Aorta (tissue), 5 donors: ENCODE measurements at regions not wholly inside any gene's neighbourhood (a gene's known extent, or its start where the extent isn't known, plus 50 kb on each side); places are given as distances from the start of the nearest gene placed in this dataset.
A peak's percentile ranks its signal among the peaks of the same experiment; 100 is the strongest.
"Not testable (repeated sequence)": the region's sequence is repeated elsewhere in the genome, so short reads cannot be mapped to it uniquely, and the experiment has no call there.

Experiments
- ATAC-seq: fragments of 200-7000 bp; cut with Tn5 transposase; one replicate; pipeline ENCODE4 v1.9.1; 2022; ENCODE audit warnings: moderate library complexity; ENCODE audit not compliant: low FRiP score
- DNase-seq, 2 donors: peaks; one replicate each; pipeline ENCODE4 v3.0.0-alpha.2; 2020
- H3K27ac ChIP-seq, 2 donors: one replicate each; pipeline ENCODE4 v1.5.1; 2013; ENCODE audit warnings: low read length in 2 of 2, mild to moderate bottlenecking in 2 of 2, moderate library complexity in 2 of 2, control low read depth in 1 of 2, inconsistent platforms in 1 of 2, low read depth in 1 of 2
- H3K27me3 ChIP-seq, 2 donors: one replicate each; pipeline ENCODE4 v1.6.1; 2013; ENCODE audit warnings: control low read depth in 1 of 2, low read length in 1 of 2, mild to moderate bottlenecking in 1 of 2, moderate library complexity in 1 of 2; ENCODE audit not compliant: insufficient read depth in 2 of 2, control insufficient read depth in 1 of 2
- H3K36me3 ChIP-seq, 2 donors: one replicate each; pipeline ENCODE4 v1.6.1; 2013; ENCODE audit warnings: control low read depth in 1 of 2, low read length in 1 of 2, mild to moderate bottlenecking in 1 of 2; ENCODE audit not compliant: insufficient read depth in 2 of 2, control insufficient read depth in 1 of 2
- H3K4me1 ChIP-seq, 2 donors: one replicate each; pipeline ENCODE4 v1.6.1; 2013; ENCODE audit warnings: low read length in 2 of 2, control low read depth in 1 of 2, mild to moderate bottlenecking in 1 of 2, moderate library complexity in 1 of 2; ENCODE audit not compliant: insufficient read depth in 2 of 2, control insufficient read depth in 1 of 2
- H3K4me3 ChIP-seq, 2 donors: one replicate each; pipeline ENCODE4 v1.5.1; 2013; ENCODE audit warnings: low read length in 2 of 2, control low read depth in 1 of 2, mild to moderate bottlenecking in 1 of 2
- H3K9me3 ChIP-seq: one replicate; pipeline ENCODE4 v1.6.1; 2013; ENCODE audit warnings: mild to moderate bottlenecking, low read length; ENCODE audit not compliant: control insufficient read depth
- WGBS, 2 donors: extraction: QIAGEN DNeasy Blood & Tissue Kit; methylation state at CpG; one replicate each; pipeline ENCODE4 v1.1.7; 2013; 5-methylcytosine and 5-hydroxymethylcytosine counted together
- intact Hi-C, 2 donors: fragments of 100-400 bp; cut with DNase I; formaldehyde crosslinking; loops; one replicate each; pipeline versions ENCODE4 v1.14.2 to v1.15.0; 2022
- donor health status: healthy with polysubstance abuse.
- donor health status: Bipolar disorder and iron deficiency.
- donor health status: DM: no; HTN: no; CAD: no.
- donor health status: DM: no; HTN: no; CAD: no.
- donor health status: DM: yes; HTN: yes; CAD: no.

DNA sequence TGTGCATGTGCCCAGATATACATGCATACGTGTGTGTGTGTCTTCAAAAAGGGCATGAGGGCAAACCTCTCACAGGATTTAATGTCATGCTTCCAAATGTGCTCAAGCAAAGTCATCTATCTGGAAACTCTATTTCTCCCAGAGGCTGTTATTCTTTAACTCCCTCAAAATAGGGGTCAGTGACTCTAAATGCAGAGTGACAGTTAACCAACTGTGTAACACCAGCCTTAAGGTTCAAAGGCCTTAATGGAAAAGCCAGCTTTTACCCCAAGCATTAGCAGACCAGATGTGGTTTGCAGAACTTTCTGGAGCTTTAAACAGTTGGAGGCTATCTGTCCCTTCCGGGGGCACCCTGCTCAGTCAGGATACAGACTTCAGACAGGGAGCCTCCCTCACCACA is 70.4 kb upstream of the SLC7A14 start:
- no peaks in the 10 kb centered on the region for H3K9me3 ChIP-seq
- H3K36me3 ChIP-seq, result no peaks in the 10 kb centered on the region
- no peaks in the 10 kb centered on the region for H3K4me1 ChIP-seq
- H3K4me3 ChIP-seq, result no peak overlapping the region
- WGBS, 2 donors, result 70 to 77% methylated on average over 2 of the region's 2 CpGs
- H3K27ac ChIP-seq, result no peak overlapping the region
- DNase-seq, result no peak
- H3K27me3 ChIP-seq, result no peaks in the 10 kb centered on the region
- ATAC-seq, result no peak
- intact Hi-C loops, result no loop called here

DNA sequence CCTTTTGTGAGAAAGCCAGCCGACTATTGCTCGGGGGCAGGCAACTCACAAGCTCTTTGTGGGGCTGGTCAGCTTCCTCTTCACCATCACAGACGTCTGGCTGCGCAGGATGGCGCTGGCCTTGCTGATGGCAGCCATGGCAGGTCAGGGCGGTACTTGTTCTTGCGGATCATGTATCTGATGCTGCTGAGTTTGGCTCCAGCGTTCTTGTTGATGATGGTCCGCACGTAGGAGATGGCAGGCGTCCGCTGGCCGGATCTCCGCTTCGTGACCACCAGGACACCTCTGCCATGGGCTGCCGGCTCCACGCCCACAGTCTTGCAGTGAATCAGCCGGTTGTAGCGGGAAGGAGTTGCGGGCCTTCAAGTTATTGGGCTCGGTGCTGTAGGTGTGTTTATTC is 67.9 kb upstream of the SLC7A14 start:
- intact Hi-C loops, result no loop called here
- no peak overlapping the region for H3K4me3 ChIP-seq
- no peaks in the 10 kb centered on the region for H3K27me3 ChIP-seq
- H3K36me3 ChIP-seq, result no peaks in the 10 kb centered on the region
- 91 to 95% methylated on average over 21 of the region's 21 CpGs for WGBS, 2 donors
- ATAC-seq (no peak), DNase-seq (no peak)
- no peaks in the 10 kb centered on the region for H3K4me1 ChIP-seq
- H3K27ac ChIP-seq, result no peak overlapping the region
- no peaks in the 10 kb centered on the region for H3K9me3 ChIP-seq

DNA sequence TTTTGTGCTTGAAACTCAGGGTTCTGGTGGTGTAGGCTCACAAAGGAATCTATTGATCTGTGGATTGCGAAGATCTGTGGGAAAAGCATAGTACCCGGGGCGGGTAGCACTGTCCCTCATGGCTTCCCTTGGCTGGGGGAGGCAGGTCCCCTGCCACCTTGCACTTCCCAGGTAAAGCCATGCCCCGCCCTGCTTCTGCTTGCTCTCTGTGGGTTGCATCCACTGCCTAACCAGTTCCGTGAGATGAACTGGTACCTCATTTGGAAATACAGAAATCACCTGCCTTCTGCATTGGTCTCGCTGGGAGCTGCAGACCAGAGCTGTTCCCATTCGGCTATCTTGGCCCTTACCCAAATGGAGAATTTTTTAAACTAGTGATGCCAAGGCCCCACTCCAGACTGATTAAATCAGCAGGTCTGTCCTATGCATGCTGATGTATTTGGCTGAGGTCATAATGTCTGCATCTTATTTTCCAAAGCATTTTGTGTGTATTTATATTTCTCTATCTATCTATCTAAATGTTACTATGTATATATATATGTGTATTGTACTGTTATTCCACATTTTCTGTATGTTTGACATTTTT is 65.5 kb upstream of the SLC7A14 start:
- WGBS, 2 donors, result 54 to 55% methylated on average over 7 of the region's 7 CpGs
- intact Hi-C loops, result no loop called here
- no peaks in the 10 kb centered on the region for H3K27me3 ChIP-seq
- DNase-seq, result no peak
- no peaks in the 10 kb centered on the region for H3K9me3 ChIP-seq
- no peak overlapping the region for H3K27ac ChIP-seq
- no peak for ATAC-seq
- no peaks in the 10 kb centered on the region for H3K36me3 ChIP-seq
- H3K4me1 ChIP-seq, result no peaks in the 10 kb centered on the region
- no peak overlapping the region for H3K4me3 ChIP-seq

- H3K36me3 ChIP-seq, H3K9me3 ChIP-seq, ATAC-seq, H3K4me1 ChIP-seq, H3K27me3 ChIP-seq, intact Hi-C loops, H3K4me3 ChIP-seq, H3K27ac ChIP-seq, DNase-seq: not testable (repeated sequence)
- WGBS, 2 donors, result 87 to 88% methylated on average over 5 of the region's 5 CpGs
Measured at GRCh38 chr3:170650557-170650956, 64.7 kb upstream of the SLC7A14 start.

DNA sequence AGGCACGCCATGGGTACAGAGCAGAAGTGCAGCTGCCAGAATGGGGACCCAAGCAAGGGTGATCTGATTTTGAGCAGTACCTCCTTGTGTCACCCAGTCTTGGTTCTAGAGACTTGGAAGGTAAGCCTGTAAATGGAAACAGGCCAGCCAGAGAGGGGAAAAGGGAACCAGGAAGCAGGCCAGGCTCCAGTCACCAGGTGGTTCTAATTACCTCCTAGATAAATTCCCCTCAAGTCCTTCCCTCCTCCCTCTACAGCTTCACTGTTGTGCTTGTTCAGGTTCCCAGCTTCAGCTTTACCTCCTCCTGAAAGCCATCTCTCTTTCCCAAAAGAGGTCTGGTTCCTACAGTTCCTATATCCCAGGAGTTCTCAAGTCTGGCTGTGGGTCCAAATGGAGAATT is 58.8 kb upstream of the SLC7A14 start:
- Histone ChIP-seq H3K27ac (no peak overlapping the region), H3K36me3 (no peaks in the 10 kb centered on the region), H3K27me3 (no peaks in the 10 kb centered on the region), H3K9me3 (no peaks in the 10 kb centered on the region), H3K4me3 (no peak overlapping the region), H3K4me1 (peaks cover 4% of the 10 kb centered on the region in 2 donors)
- intact Hi-C loops, result no loop called here
- no peak for ATAC-seq
- DNase-seq, result no peak
- 79 to 95% methylated on average over 1 of the region's 1 CpG for WGBS, 2 donors

GRCh38 chr3:170643831-170644230 is 58.0 kb upstream of the SLC7A14 start:
- intact Hi-C loops, result no loop called here
- no peak overlapping the region for H3K4me3 ChIP-seq
- ATAC-seq, result no peak
- DNase-seq, result no peak
- WGBS, 2 donors, result 82 to 86% methylated on average over 3 of the region's 3 CpGs
- H3K9me3 ChIP-seq, result no peaks in the 10 kb centered on the region
- H3K27me3 ChIP-seq, result no peaks in the 10 kb centered on the region
- no peaks in the 10 kb centered on the region for H3K36me3 ChIP-seq
- H3K27ac ChIP-seq, result no peak overlapping the region
- H3K4me1 ChIP-seq, result peaks cover 4% of the 10 kb centered on the region in 2 donors

DNA sequence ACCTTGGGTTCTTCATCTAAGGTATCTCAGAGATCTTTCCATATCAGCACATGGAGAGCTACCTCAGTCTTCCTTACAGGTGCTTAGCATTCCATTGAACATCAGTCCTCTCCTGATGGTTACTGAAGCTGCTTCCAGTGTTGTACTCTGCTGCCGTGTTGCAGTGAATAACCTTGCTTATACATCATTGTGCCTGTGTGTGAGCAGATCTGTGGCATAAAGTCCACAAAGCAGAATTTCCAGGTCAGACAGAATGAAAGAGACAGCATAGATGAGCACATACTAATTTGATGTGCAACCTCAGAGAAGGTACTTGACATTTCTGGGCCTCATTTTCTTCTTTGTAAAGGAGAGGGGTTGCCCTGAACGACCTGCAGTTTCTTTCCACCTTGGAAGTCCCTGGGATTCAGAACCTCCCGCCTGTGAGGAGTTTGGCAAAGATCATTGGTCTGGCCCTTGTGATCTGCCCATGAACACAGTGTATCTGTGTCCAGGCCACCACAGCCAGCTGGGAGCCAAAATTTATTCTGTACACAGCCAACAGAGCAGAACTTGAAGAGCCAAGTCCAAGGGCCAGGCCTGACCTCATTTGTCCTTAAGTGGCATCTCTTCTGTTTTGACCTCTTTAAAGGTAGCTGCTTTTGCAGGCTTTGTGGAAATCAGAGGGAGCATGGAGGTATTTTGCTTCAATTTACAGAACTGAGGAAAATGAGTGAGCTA is 57.2 kb upstream of the SLC7A14 start:
- H3K4me3 ChIP-seq, result no peak overlapping the region
- intact Hi-C loops, result no loop called here
- ATAC-seq (peak; percentile 64), DNase-seq (no peak)
- WGBS, 2 donors, result 16 to 21% methylated on average over 3 of the region's 3 CpGs
- no peaks in the 10 kb centered on the region for H3K27me3 ChIP-seq
- no peak overlapping the region for H3K27ac ChIP-seq
- H3K9me3 ChIP-seq, result no peaks in the 10 kb centered on the region
- no peaks in the 10 kb centered on the region for H3K36me3 ChIP-seq
- H3K4me1 ChIP-seq, result peaks cover 4% of the 10 kb centered on the region in 2 donors

GRCh38 chr3:170641510-170642236 is 55.8 kb upstream of the SLC7A14 start:
- H3K9me3 ChIP-seq, result no peaks in the 10 kb centered on the region
- DNase-seq, result no peak
- intact Hi-C loops, result no loop called here
- H3K4me3 ChIP-seq, result no peak overlapping the region
- no peaks in the 10 kb centered on the region for H3K36me3 ChIP-seq
- H3K27ac ChIP-seq, result no peak overlapping the region
- no peaks in the 10 kb centered on the region for H3K27me3 ChIP-seq
- H3K4me1 ChIP-seq, result peaks cover 4% of the 10 kb centered on the region in 2 donors
- ATAC-seq, result no peak
- 47 to 52% methylated on average over 5 of the region's 5 CpGs for WGBS, 2 donors

GRCh38 chr3:170640737-170641171 is 54.9 kb upstream of the SLC7A14 start:
- Histone ChIP-seq H3K4me3 (no peak overlapping the region), H3K9me3 (no peaks in the 10 kb centered on the region), H3K4me1 (peaks cover 4% of the 10 kb centered on the region in 2 donors), H3K27ac (no peak overlapping the region), H3K27me3 (no peaks in the 10 kb centered on the region), H3K36me3 (no peaks in the 10 kb centered on the region)
- DNase-seq (no peak), ATAC-seq (no peak)
- intact Hi-C loops, result no loop called here
- 93 to 95% methylated on average over 1 of the region's 1 CpG for WGBS, 2 donors
